ENCODE measurements at regions not wholly inside any gene's neighbourhood (a gene's known extent, or its start where the extent isn't known, plus 50 kb on each side); places are given as distances from the start of the nearest gene placed in this dataset.

GRCh38 chr14:65949711-65950516 lies 536.3 kb upstream of the CCDC196 start:
- no peaks in the 10 kb centered on the region for H3K79me2 ChIP-seq (ENCODE audit: control insufficient read depth, insufficient read depth, low read length)
- H2AK5ac ChIP-seq (ENCODE audit: low read length): no peak overlapping the region
- no peak overlapping the region for H2BK15ac ChIP-seq (replicated peaks; ENCODE audit: low read depth)
- no CpG with 5 or more reads among the region's 4 CpGs for WGBS (ENCODE audit: extremely low coverage, insufficient coverage, low lambda C conversion rate)
- H3K27me3 ChIP-seq (ENCODE audit: insufficient read depth, low read length, poor library complexity): no peaks in the 10 kb centered on the region
- no peak overlapping the region for H2BK5ac ChIP-seq (ENCODE audit: low read length)
- H3K18ac ChIP-seq (ENCODE audit: low read length): no peak overlapping the region
- H3K36me3 ChIP-seq (ENCODE audit: control insufficient read depth, insufficient read depth, low read length): no peaks in the 10 kb centered on the region
- no peak overlapping the region for H3K23ac ChIP-seq (ENCODE audit: low read length)
- DNase-seq: peak; percentile 20
- no peaks in the 10 kb centered on the region for H3K79me1 ChIP-seq (ENCODE audit: low read length)
- H3K56ac ChIP-seq (ENCODE audit: low read length): no peak overlapping the region
- no peak overlapping the region for H4K5ac ChIP-seq (ENCODE audit: low read length)
- no peak overlapping the region for H3K9ac ChIP-seq (ENCODE audit: low read length)
- no peak overlapping the region for H3K4ac ChIP-seq (ENCODE audit: low read depth, low read length)
- no peak overlapping the region for H4K8ac ChIP-seq (ENCODE audit: low read depth, low read length)
- H2BK120ac ChIP-seq (ENCODE audit: low read depth, low read length): no peak overlapping the region
- peaks cover 5% of the 10 kb centered on the region for H3K4me1 ChIP-seq (ENCODE audit: control insufficient read depth, low read depth, low read length)
- H3K27ac ChIP-seq (ENCODE audit: low read depth, low read length): no peak overlapping the region
- H3K4me2 ChIP-seq (ENCODE audit: low read length): no peak overlapping the region
- no peak overlapping the region for H3K4me3 ChIP-seq (ENCODE audit: low read length)

DNA sequence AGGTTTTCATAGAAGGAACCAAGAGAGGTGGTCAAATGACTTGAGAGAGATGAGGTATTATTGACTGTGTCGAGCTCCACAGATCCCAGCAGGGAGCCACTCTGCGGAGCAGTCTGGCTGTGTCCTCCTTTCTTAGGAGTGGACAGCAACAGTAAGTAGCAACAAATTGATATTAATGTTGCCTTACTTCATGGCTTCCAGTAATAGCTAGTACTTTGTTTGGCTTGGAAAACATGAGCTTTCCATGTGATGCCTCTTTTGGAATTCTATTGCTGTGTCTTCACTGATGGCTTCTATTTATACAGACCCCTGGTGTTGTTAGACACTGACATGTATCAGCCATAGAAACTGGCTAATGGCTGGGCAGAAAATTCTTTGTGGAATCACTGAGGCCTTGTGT lies 531.2 kb upstream of the CCDC196 start:
- WGBS (ENCODE audit: extremely low coverage, insufficient coverage, low lambda C conversion rate): no CpG with 5 or more reads among the region's 2 CpGs
- Histone ChIP-seq H3K79me1 (ENCODE audit: low read length) (no peaks in the 10 kb centered on the region), H3K27me3 (ENCODE audit: insufficient read depth, low read length, poor library complexity) (no peaks in the 10 kb centered on the region)

GRCh38 chr14:65957631-65958205 lies 528.5 kb upstream of the CCDC196 start:
- DNase-seq: no peak
- Histone ChIP-seq H3K27me3 (ENCODE audit: insufficient read depth, low read length, poor library complexity) (no peaks in the 10 kb centered on the region), H3K4me3 (ENCODE audit: low read length) (no peak overlapping the region), H3K9ac (ENCODE audit: low read length) (peak overlapping the region; percentile 14), H4K8ac (ENCODE audit: low read depth, low read length) (no peak overlapping the region), H2BK120ac (ENCODE audit: low read depth, low read length) (no peak overlapping the region), H3K18ac (ENCODE audit: low read length) (peak overlapping the region; percentile 33), H3K27ac (ENCODE audit: low read depth, low read length) (peak overlapping the region; percentile 80), H2BK15ac (replicated peaks; ENCODE audit: low read depth) (no peak overlapping the region), H2BK5ac (ENCODE audit: low read length) (peak overlapping the region; percentile 87), H2AK5ac (ENCODE audit: low read length) (peak overlapping the region; percentile 33), H3K4me2 (ENCODE audit: low read length) (no peak overlapping the region), H3K79me2 (ENCODE audit: control insufficient read depth, insufficient read depth, low read length) (no peaks in the 10 kb centered on the region), H3K23ac (ENCODE audit: low read length) (no peak overlapping the region), H3K4me1 (ENCODE audit: control insufficient read depth, low read depth, low read length) (peaks cover 7% of the 10 kb centered on the region), H3K79me1 (ENCODE audit: low read length) (no peaks in the 10 kb centered on the region), H3K36me3 (ENCODE audit: control insufficient read depth, insufficient read depth, low read length) (no peaks in the 10 kb centered on the region), H4K5ac (ENCODE audit: low read length) (no peak overlapping the region), H3K56ac (ENCODE audit: low read length) (peak overlapping the region; percentile 71), H3K4ac (ENCODE audit: low read depth, low read length) (no peak overlapping the region)
- no CpG with 5 or more reads among the region's 8 CpGs for WGBS (ENCODE audit: extremely low coverage, insufficient coverage, low lambda C conversion rate)

More for the DNA sequence above, 531.2 kb upstream of the CCDC196 start:
- Histone ChIP-seq H3K4ac (ENCODE audit: low read depth, low read length) (no peak overlapping the region), H3K9ac (ENCODE audit: low read length) (no peak overlapping the region), H3K18ac (ENCODE audit: low read length) (no peak overlapping the region), H2BK15ac (replicated peaks; ENCODE audit: low read depth) (no peak overlapping the region), H3K4me1 (ENCODE audit: control insufficient read depth, low read depth, low read length) (peaks cover 5% of the 10 kb centered on the region), H3K27ac (ENCODE audit: low read depth, low read length) (no peak overlapping the region), H3K4me3 (ENCODE audit: low read length) (no peak overlapping the region), H3K56ac (ENCODE audit: low read length) (no peak overlapping the region), H2BK120ac (ENCODE audit: low read depth, low read length) (no peak overlapping the region), H3K23ac (ENCODE audit: low read length) (no peak overlapping the region), H4K5ac (ENCODE audit: low read length) (no peak overlapping the region), H2BK5ac (ENCODE audit: low read length) (no peak overlapping the region), H3K4me2 (ENCODE audit: low read length) (no peak overlapping the region), H4K8ac (ENCODE audit: low read depth, low read length) (no peak overlapping the region), H3K36me3 (ENCODE audit: control insufficient read depth, insufficient read depth, low read length) (no peaks in the 10 kb centered on the region), H3K79me2 (ENCODE audit: control insufficient read depth, insufficient read depth, low read length) (no peaks in the 10 kb centered on the region), H2AK5ac (ENCODE audit: low read length) (no peak overlapping the region)
- DNase-seq: no peak

DNA sequence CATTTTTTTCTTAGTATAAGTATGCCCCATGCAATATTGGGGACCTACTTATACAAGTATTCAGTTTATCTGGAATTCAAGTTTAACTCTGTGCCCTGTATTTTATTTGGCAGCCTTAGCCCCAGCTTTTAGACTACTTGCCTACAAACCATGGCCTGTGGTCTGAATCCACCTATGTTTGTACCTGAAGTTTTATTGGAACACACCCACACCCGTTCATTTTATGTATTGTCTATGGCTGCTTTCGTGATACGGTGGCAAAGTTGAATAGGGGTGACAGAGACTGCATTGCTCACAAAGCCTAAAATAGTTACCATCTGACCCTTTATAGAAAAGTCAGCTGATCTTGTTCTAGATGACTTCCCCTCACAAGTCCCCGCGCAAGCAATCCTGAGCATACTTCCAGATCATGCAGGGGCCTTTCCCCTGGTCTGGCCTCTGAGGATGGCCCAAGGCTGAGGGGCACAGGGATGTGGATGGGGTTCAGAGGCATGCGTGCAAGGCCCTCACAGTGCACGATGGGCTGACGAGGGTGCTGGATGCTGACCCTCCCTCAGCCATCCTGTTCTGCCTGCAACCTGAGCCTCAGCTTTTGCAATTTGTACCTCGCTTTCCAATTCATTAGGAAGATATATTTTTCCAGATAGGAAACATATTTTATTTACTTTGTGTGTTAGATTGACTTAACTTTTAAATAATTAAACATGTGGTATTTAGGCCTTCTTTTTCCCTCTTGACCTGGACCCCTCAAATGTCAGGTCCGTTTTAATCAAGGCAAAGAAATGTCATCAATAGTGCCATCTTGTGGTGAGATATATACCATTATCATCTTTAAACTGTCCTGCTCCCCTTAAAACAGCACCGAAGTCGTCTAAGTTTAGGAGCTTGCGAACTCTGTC lies 527.3 kb upstream of the CCDC196 start:
- Histone ChIP-seq H3K4ac (ENCODE audit: low read depth, low read length) (no peak overlapping the region), H3K79me2 (ENCODE audit: control insufficient read depth, insufficient read depth, low read length) (no peaks in the 10 kb centered on the region), H2AK5ac (ENCODE audit: low read length) (peak overlapping the region; percentile 96), H3K4me1 (ENCODE audit: control insufficient read depth, low read depth, low read length) (peaks cover 11% of the 10 kb centered on the region), H3K79me1 (ENCODE audit: low read length) (no peaks in the 10 kb centered on the region), H3K4me3 (ENCODE audit: low read length) (no peak overlapping the region), H3K36me3 (ENCODE audit: control insufficient read depth, insufficient read depth, low read length) (no peaks in the 10 kb centered on the region), H3K23ac (ENCODE audit: low read length) (no peak overlapping the region), H2BK120ac (ENCODE audit: low read depth, low read length) (no peak overlapping the region), H4K8ac (ENCODE audit: low read depth, low read length) (no peak overlapping the region), H3K27me3 (ENCODE audit: insufficient read depth, low read length, poor library complexity) (no peaks in the 10 kb centered on the region), H2BK5ac (ENCODE audit: low read length) (peak overlapping the region; percentile 82), H3K9ac (ENCODE audit: low read length) (peak overlapping the region; percentile 35), H3K56ac (ENCODE audit: low read length) (peak overlapping the region; percentile 85), H3K27ac (ENCODE audit: low read depth, low read length) (peak overlapping the region; percentile 29), H3K18ac (ENCODE audit: low read length) (peak overlapping the region; percentile 0), H2BK15ac (replicated peaks; ENCODE audit: low read depth) (no peak overlapping the region), H3K4me2 (ENCODE audit: low read length) (no peak overlapping the region), H4K5ac (ENCODE audit: low read length) (peak overlapping the region; percentile 13)
- DNase-seq: peak; percentile 71
- no CpG with 5 or more reads among the region's 13 CpGs for WGBS (ENCODE audit: extremely low coverage, insufficient coverage, low lambda C conversion rate)

GRCh38 chr14:65959563-65960024 lies 526.6 kb upstream of the CCDC196 start:
- no peak overlapping the region for H3K4me2 ChIP-seq (ENCODE audit: low read length)
- WGBS (ENCODE audit: extremely low coverage, insufficient coverage, low lambda C conversion rate): no CpG with 5 or more reads among the region's 2 CpGs
- H3K36me3 ChIP-seq (ENCODE audit: control insufficient read depth, insufficient read depth, low read length): no peaks in the 10 kb centered on the region

More at GRCh38 chr14:65959563-65960024, 526.6 kb upstream of the CCDC196 start:
- Histone ChIP-seq H3K4ac (ENCODE audit: low read depth, low read length) (no peak overlapping the region), H3K27ac (ENCODE audit: low read depth, low read length) (no peak overlapping the region), H3K18ac (ENCODE audit: low read length) (no peak overlapping the region), H2BK5ac (ENCODE audit: low read length) (no peak overlapping the region), H4K8ac (ENCODE audit: low read depth, low read length) (no peak overlapping the region), H3K23ac (ENCODE audit: low read length) (no peak overlapping the region), H2BK15ac (replicated peaks; ENCODE audit: low read depth) (no peak overlapping the region), H3K9ac (ENCODE audit: low read length) (no peak overlapping the region), H3K4me1 (ENCODE audit: control insufficient read depth, low read depth, low read length) (peaks cover 11% of the 10 kb centered on the region), H4K5ac (ENCODE audit: low read length) (no peak overlapping the region), H3K79me2 (ENCODE audit: control insufficient read depth, insufficient read depth, low read length) (no peaks in the 10 kb centered on the region), H3K4me3 (ENCODE audit: low read length) (no peak overlapping the region), H2AK5ac (ENCODE audit: low read length) (no peak overlapping the region), H3K56ac (ENCODE audit: low read length) (no peak overlapping the region), H3K79me1 (ENCODE audit: low read length) (no peaks in the 10 kb centered on the region), H3K27me3 (ENCODE audit: insufficient read depth, low read length, poor library complexity) (no peaks in the 10 kb centered on the region), H2BK120ac (ENCODE audit: low read depth, low read length) (no peak overlapping the region)
- DNase-seq: no peak

Data from mesendoderm (in vitro differentiated cells).